SK-N-SH treated with all-trans-retinoic acid at 6 μM for 48 hours (cell line): ENCODE measurements at regions not wholly inside any gene's neighbourhood (a gene's known extent, or its start where the extent isn't known, plus 50 kb on each side); places are given as distances from the start of the nearest gene placed in this dataset.
A peak's percentile ranks its signal among the peaks of the same experiment; 100 is the strongest.

Experiments
- ATAC-seq: fragments of 200-7000 bp; cut with Tn5 transposase; 3 replicates; pipeline ENCODE4 v1.9.1; 2020; ENCODE audit warnings: mild to moderate bottlenecking, moderate library complexity
- ARNTL ChIP-seq: fragments of 450-650 bp; formaldehyde crosslinking; IDR thresholded peaks from 2 replicates; pipeline ENCODE4 v1.5.0; 2020; ENCODE audit warnings: low read depth, mild to moderate bottlenecking, moderate library complexity, borderline replicate concordance
- BACH2 ChIP-seq: fragments of 250-450 bp; sonication (Bioruptor Pico); IDR thresholded peaks from 2 replicates; pipeline ENCODE4 v1.9.0; 2021; ENCODE audit warnings: mild to moderate bottlenecking, borderline replicate concordance
- CSDC2 ChIP-seq: fragments of 250-450 bp; sonication (Bioruptor Pico); IDR thresholded peaks from 2 replicates; pipeline ENCODE4 v1.5.0; 2020; ENCODE audit warnings: mild to moderate bottlenecking, moderate library complexity
- CSRNP3 ChIP-seq: fragments of 250-450 bp; sonication (Bioruptor Pico); IDR thresholded peaks from 2 replicates; pipeline ENCODE4 v1.5.1; 2021; ENCODE audit warnings: mild to moderate bottlenecking, moderate library complexity
- ESRRG ChIP-seq: fragments of 250-450 bp; sonication (Bioruptor Pico); IDR thresholded peaks from 2 replicates; pipeline ENCODE4 v1.6.1; 2021; ENCODE audit warnings: mild to moderate bottlenecking
- GLIS3 ChIP-seq: fragments of 250-450 bp; sonication (Bioruptor Pico); IDR thresholded peaks from 2 replicates; pipeline ENCODE4 v1.5.0; 2020; ENCODE audit warnings: mild to moderate bottlenecking, moderate library complexity
- ISL1 ChIP-seq: fragments of 250-450 bp; sonication (Bioruptor Pico); IDR thresholded peaks from 2 replicates; pipeline ENCODE4 v2.1.2; 2022; ENCODE audit warnings: mild to moderate bottlenecking, moderate library complexity
- OSR1 ChIP-seq: fragments of 250-450 bp; sonication (Bioruptor Pico); IDR thresholded peaks from 2 replicates; pipeline ENCODE4 v1.8.0; 2022; ENCODE audit warnings: moderate library complexity, mild to moderate bottlenecking, inconsistent platforms
- PATZ1 ChIP-seq: fragments of 250-450 bp; sonication (Bioruptor Pico); IDR thresholded peaks from 2 replicates; pipeline ENCODE4 v1.8.0; 2020; ENCODE audit warnings: mild to moderate bottlenecking, moderate library complexity, borderline replicate concordance
- POU6F1 ChIP-seq: fragments of 250-450 bp; sonication (Bioruptor Pico); IDR thresholded peaks from 2 replicates; pipeline ENCODE4 v1.8.0; 2021; ENCODE audit warnings: low read depth, mild to moderate bottlenecking, moderate library complexity, borderline replicate concordance
- RARB ChIP-seq: fragments of 250-450 bp; sonication (Bioruptor Pico); IDR thresholded peaks from 2 replicates; pipeline ENCODE4 v1.8.0; 2021; ENCODE audit warnings: mild to moderate bottlenecking, moderate library complexity
- SNAI2 ChIP-seq: fragments of 250-450 bp; sonication (Bioruptor Pico); IDR thresholded peaks from 2 replicates; pipeline ENCODE4 v1.5.0; 2020; ENCODE audit warnings: mild to moderate bottlenecking, moderate library complexity
- TCF4 ChIP-seq: fragments of 250-450 bp; sonication (Bioruptor Pico); IDR thresholded peaks from 2 replicates; pipeline ENCODE4 v1.8.0; 2021; ENCODE audit warnings: mild to moderate bottlenecking, moderate library complexity, borderline replicate concordance
- TOX ChIP-seq: fragments of 250-450 bp; sonication (Bioruptor Pico); IDR thresholded peaks from 2 replicates; pipeline ENCODE4 v1.8.0; 2021; ENCODE audit warnings: mild to moderate bottlenecking, moderate library complexity, borderline replicate concordance
- TSHZ2 ChIP-seq: fragments of 250-450 bp; sonication (Bioruptor Pico); IDR thresholded peaks from 2 replicates; pipeline ENCODE4 v1.5.0; 2020; ENCODE audit warnings: mild to moderate bottlenecking, moderate library complexity
- ZC3H10 ChIP-seq: fragments of 250-450 bp; sonication (Bioruptor Pico); IDR thresholded peaks from 2 replicates; pipeline ENCODE4 v1.5.1; 2021; ENCODE audit warnings: mild to moderate bottlenecking, moderate library complexity
- ZFP3 ChIP-seq: fragments of 250-450 bp; sonication (Bioruptor Pico); IDR thresholded peaks from 2 replicates; pipeline ENCODE4 v1.5.0; 2020; ENCODE audit warnings: mild to moderate bottlenecking, moderate library complexity
- ZFP30 ChIP-seq: fragments of 450-650 bp; formaldehyde crosslinking; IDR thresholded peaks from 2 replicates; pipeline ENCODE4 v1.5.0; 2022; ENCODE audit warnings: mild to moderate bottlenecking, moderate library complexity
- ZNF565 ChIP-seq: fragments of 450-650 bp; formaldehyde crosslinking; conservative IDR thresholded peaks from 2 replicates; pipeline ENCODE4 v1.5.0; 2020; ENCODE audit warnings: low read depth, mild to moderate bottlenecking, moderate library complexity
- ZNF70 ChIP-seq: fragments of 450-650 bp; formaldehyde crosslinking; IDR thresholded peaks from 2 replicates; pipeline ENCODE4 v1.5.0; 2020; ENCODE audit warnings: mild to moderate bottlenecking, moderate library complexity
- ZNF8 ChIP-seq: fragments of 450-650 bp; formaldehyde crosslinking; IDR thresholded peaks from 2 replicates; pipeline ENCODE4 v1.5.0; 2020; ENCODE audit warnings: mild to moderate bottlenecking, moderate library complexity

GRCh38 chr6:112618849-112619248, 271.7 kb downstream of the RFPL4B start:
- ATAC-seq, result peak; percentile 70; the same call in 2 of the 3 replicates
- TF ChIP-seq ZC3H10 (CRISPR knock-in tag), result no peak
- no peak for TF ChIP-seq BACH2

- peak; percentile 73 for ATAC-seq
- TF ChIP-seq RARB (CRISPR knock-in tag) (no peak), ISL1 (CRISPR knock-in tag) (no peak), TOX (CRISPR knock-in tag) (no peak), ZC3H10 (CRISPR knock-in tag) (no peak), ZFP3 (CRISPR knock-in tag) (no peak), ZNF565 (CRISPR knock-in tag) (no peak), CSDC2 (CRISPR knock-in tag) (no peak), ZFP30 (CRISPR knock-in tag) (no peak), TCF4 (CRISPR knock-in tag) (no peak), CSRNP3 (CRISPR knock-in tag) (no peak), PATZ1 (CRISPR knock-in tag) (no peak), ARNTL (CRISPR knock-in tag) (no peak), POU6F1 (CRISPR knock-in tag) (no peak), BACH2 (no peak), OSR1 (CRISPR knock-in tag) (no peak), ZNF70 (no peak), ZNF8 (CRISPR knock-in tag) (no peak)
Observed at GRCh38 chr6:112620812-112621569, 273.9 kb downstream of the RFPL4B start.

GRCh38 chr6:112622036-112622435, 274.9 kb downstream of the RFPL4B start:
- ATAC-seq, result no peak

More at GRCh38 chr6:112622036-112622435, 274.9 kb downstream of the RFPL4B start:
- TF ChIP-seq CSDC2 (CRISPR knock-in tag), result no peak
- TF ChIP-seq BACH2, result no peak
- TF ChIP-seq ZC3H10 (CRISPR knock-in tag), result no peak
- TF ChIP-seq TSHZ2 (CRISPR knock-in tag), result no peak
- TF ChIP-seq CSRNP3 (CRISPR knock-in tag), result no peak
- no peak for TF ChIP-seq SNAI2 (CRISPR knock-in tag)
- TF ChIP-seq GLIS3 (CRISPR knock-in tag), result no peak
- TF ChIP-seq OSR1 (CRISPR knock-in tag), result no peak
- no peak for TF ChIP-seq ESRRG
- TF ChIP-seq ARNTL (CRISPR knock-in tag), result no peak
- TF ChIP-seq ZNF8 (CRISPR knock-in tag), result no peak
